ENCODE measurements at regions not wholly inside any gene's neighbourhood (a gene's known extent, or its start where the extent isn't known, plus 50 kb on each side); places are given as distances from the start of the nearest gene placed in this dataset.

GRCh38 chr4:53780736-53781400 is 189.6 kb upstream of the LNX1 start:
- intact Hi-C loops (cut with micrococcal nuclease): no loop called here

DNA sequence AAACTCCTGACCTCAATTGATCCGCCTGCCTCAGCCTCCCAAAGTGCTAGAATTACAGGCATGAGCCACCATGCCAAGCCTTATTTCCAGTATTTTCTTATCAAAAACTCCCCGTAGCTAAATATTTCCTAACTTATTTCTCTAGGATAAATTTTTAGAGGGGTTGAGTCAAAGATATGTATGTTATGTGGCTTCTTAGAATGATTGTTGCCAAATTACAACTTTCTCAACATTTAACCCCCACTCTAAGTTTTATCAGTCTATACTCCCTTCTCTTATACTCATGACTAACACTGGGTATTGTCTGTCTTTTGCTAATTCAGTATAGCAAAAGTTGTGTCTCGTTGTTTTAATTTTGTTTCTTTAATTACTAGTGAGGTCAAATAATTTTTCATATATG is 187.7 kb upstream of the LNX1 start:
- intact Hi-C loops (cut with micrococcal nuclease): no loop called here

DNA sequence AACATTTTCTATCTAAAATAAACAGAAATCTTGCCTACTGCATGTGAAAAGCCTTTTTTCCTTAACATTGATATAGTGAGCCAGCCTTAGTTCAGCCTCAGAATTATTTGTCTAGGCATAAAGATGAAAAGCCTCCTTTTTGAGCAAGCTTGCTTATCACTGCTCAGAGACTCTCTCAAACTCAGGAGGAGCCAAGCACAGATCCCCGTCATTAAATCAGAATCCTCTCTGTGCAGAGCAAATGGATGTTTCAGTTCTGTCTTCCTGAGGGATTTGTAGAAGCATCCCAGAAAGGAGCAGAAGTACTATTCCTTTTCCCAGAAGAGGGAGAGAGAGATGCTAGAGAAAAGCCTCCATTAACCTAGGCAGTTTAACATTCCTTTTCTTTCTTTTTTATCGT is 186.9 kb upstream of the LNX1 start:
- intact Hi-C loops (cut with micrococcal nuclease): no loop called here

DNA sequence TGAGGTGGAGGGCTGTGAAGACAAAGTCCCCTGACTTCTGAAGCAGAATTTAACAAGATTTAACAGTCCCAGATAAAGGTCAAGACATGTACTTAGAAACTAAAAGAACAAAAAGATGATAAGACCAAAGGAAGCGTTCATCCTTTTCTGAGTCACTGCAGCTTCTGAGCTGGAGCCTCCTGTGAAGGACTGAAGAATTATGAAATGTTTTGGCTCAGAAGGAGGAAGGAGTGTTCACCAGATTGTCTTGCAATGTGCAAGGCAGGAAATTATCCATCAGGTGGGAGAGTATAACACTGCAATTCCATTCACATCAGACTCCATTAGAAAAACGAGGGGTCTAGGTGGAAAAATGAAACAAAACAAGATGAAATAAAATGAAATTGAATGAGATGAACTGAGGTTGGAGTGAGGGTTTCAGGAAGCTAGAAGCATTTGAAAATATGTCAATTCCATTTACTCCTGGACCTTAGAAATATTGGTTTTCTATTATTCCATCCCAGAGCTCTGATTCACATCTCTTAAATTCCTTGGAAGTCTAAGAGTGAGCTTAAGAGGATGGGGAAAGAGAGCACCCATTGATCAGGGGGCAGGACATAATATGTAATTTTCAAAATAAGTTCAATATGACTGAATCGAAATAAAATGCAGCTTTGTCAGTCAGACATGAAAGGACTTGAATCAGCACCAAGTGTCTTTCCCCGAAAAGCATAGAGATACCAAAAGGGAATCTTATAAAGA is 186.1 kb upstream of the LNX1 start:
- intact Hi-C loops (cut with micrococcal nuclease): no loop called here

DNA sequence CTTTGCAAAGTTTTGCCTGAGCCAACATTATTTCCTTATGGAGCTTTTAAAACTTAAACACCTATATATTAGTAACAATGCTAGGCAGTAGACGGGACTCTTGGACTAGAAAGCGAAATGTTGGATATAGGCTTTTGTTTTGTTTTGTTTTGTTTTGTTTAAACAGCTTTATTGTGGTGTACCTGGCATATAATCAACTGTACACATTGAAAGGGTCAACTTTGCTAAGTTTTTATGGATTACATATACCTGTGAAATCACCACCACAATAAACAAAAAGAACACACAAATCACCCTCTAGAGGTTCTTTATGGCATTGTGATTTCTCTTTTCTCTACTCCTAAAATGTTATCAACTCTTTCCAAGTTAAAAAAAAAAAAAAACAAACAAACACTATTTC is 184.9 kb upstream of the LNX1 start:
- intact Hi-C loops (cut with micrococcal nuclease): no loop called here

GRCh38 chr4:53775381-53775780 is 184.1 kb upstream of the LNX1 start:
- intact Hi-C loops (cut with micrococcal nuclease): no loop called here

DNA sequence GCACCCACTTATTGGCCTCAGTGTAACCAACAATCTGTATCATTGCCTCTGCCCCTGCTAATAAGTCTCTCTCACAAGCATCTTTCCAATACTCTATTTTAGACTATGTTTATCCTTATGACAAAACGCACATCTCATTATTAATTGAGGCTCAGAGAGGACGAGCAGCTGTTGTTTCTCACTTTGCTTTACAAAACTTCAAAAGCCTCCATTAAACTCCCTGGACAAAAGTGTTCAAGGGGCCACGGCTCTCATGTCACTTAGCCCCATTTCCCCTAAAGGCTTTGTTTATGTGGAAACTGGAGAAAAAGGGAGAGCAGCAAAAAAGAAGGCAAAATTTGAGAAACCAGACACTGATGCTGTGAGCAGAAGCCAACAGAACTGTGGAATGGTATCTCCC is 180.0 kb upstream of the LNX1 start:
- intact Hi-C loops (cut with micrococcal nuclease): no loop called here

DNA sequence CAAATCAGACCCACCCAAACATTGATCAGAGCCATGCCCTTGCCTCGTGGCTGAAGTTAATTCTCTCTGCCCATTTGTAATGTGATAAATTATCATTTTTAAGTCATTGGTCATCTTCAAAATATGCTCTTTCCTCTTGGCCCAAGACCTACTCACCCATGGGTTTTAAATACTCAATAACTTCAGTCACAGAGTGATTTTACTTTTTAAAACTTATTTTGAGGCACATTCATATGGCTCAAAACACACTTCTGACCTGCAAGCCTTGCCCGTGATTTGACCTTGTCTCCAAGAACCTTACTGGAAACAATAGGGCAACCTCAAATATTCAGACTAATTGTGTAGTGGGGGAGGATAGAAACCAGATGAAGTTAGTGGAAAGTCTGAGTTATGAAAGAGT is 176.2 kb upstream of the LNX1 start:
- intact Hi-C loops (cut with micrococcal nuclease): no loop called here

DNA sequence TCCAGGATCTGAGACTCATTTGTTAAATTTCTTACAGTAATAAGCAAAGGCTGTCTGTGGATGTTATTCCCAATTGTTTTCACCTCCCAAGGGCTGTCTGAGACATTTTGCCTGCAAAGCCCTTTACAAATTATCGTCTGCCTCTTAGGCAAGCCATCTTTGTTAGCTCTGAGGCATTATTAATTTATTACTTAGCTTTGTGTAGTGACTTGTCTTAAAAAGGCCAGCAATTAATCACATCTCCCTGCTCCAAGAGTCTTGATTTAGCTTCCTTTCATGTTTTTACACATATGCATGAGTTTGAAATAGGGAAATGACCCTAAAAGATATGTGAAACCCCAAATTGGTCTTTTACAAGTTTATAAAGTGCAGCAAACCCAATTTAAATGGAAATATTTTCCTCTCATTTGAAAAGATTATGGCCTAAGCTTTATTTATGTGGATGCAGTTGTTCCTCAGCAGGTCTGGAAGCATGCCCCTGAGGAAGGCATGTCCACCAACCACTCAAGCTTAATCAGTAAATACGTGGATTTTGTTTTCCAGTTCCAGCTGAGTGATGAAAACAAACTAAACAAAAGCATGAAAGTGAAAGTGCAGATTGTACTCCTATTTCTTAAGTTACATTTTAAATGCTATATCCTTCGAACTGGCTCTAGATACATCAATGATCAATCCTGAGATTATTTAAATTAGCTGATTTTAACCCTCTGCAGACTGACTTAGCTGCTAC is 173.6 kb upstream of the LNX1 start:
- intact Hi-C loops (cut with micrococcal nuclease): no loop called here

DNA sequence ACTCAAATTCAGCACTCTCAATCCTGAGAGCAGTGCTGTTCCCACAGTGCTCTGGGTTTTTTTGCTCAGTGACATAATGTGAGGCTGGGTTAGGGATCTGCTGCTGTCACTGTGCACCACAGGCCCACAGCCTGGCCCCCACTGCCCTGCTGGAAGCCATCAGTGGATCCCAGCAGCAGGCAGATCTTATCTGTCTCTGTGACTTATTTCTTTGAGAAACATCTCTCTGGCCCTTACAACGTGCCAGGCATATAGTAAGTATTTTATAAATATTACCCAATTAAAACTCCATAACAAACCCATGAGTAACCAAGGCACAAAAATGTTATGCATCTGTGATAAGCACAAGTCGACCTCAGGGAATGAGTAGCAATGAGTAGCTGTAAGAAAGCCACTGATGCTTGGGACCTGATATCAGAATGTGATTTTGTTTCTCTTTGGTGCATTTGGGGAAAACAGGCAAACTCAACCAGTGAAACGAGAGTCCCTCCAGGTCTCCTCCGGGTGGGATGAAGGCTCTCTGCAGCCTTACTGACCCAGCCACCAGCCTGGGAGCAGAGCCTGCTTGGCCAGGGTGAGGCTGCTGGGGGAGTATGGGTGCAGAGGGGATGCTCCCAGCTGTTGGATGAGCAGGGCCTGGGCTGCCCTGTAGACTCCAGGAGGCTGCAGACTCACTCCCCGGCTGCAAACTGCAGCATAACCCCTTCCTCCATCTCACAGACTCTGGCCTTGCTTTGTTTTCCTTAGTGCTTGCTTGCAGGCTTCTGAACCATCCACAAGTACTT is 172.7 kb upstream of the LNX1 start:
- intact Hi-C loops (cut with micrococcal nuclease): no loop called here

GRCh38 chr4:53755656-53756055 is 164.4 kb upstream of the LNX1 start:
- intact Hi-C loops (cut with micrococcal nuclease): no loop called here

DNA sequence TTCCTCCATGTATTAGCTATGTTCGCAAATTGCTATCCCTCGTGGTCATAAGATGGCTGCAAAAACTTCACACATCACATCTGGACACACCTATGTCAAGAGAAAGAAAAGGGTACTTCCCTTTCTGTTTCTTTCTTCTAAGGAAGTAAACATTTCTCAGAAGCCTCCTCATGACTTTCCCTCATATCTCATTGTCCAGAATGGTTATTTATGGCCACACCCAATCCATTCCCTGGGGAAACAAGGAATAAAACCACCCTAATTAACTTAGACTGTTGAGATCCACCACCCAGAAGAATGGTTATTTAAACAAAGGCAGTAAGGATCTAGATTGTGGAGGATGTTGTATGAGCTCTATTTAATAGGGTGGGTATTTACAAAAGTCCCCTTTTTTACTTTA is 160.8 kb upstream of the LNX1 start:
- intact Hi-C loops (cut with micrococcal nuclease): no loop called here

GRCh38 chr4:53748328-53748772 is 157.1 kb upstream of the LNX1 start:
- intact Hi-C loops (cut with micrococcal nuclease): no loop called here

GRCh38 chr4:53747401-53747800 is 156.1 kb upstream of the LNX1 start:
- intact Hi-C loops (cut with micrococcal nuclease): no loop called here

DNA sequence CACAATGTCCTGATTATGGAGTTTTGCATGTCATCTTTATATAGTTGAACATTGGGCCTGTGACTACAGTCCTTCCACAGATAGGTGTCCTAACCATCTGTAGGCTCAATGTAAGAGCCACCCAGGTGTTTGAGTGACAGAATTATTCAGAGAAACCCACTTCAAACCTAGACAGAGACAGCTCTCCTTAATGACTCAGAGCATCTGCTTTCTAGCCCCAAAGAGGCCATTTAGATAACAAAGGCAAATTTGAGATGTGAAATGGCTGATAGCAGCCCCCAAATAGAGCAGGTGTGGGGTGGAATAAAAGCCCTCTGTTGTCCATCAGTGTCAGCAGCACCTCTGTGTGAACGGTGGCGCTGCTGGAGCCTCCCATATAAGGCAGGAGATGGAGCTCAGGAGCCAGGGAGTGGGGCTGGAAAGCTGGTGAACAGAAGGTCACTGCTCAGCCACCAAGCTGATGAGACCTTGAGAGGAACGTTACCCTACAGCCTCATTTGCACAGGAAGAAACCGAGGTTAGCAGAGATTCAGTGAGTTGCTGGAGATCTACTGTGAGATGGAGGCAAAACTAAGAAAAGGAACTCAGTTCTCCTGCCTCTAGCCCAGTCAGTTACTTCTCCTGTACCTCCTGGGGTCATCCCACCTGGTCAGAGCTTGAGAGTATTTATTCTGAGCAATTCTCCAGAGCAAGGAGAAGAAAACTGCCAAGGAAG is 153.3 kb upstream of the LNX1 start:
- intact Hi-C loops (cut with micrococcal nuclease): no loop called here

- intact Hi-C loops (cut with micrococcal nuclease): no loop called here
Observed at GRCh38 chr4:53734584-53735353, 143.5 kb upstream of the LNX1 start.

GRCh38 chr4:53734182-53734581 is 142.9 kb upstream of the LNX1 start:
- intact Hi-C loops (cut with micrococcal nuclease): no loop called here

DNA sequence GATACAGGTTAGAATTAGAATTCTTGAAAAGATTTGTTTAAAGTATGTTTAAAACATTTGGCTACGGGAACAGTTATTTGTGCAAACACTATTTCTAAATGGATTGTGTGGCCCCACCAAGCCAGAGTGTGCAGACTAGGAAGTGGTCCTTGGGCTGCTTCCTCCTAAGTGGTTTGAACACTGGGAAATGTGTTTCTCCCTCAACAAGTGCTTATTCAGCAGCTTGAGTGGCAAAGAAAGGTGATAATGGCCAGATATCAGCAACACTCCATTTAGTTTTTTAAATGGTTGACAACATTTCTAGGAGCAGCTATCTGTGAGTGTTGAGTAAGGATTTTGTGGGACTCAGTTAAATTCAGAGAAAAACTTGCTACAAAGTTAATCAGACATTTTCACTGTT is 141.4 kb upstream of the LNX1 start:
- intact Hi-C loops (cut with micrococcal nuclease): no loop called here

DNA sequence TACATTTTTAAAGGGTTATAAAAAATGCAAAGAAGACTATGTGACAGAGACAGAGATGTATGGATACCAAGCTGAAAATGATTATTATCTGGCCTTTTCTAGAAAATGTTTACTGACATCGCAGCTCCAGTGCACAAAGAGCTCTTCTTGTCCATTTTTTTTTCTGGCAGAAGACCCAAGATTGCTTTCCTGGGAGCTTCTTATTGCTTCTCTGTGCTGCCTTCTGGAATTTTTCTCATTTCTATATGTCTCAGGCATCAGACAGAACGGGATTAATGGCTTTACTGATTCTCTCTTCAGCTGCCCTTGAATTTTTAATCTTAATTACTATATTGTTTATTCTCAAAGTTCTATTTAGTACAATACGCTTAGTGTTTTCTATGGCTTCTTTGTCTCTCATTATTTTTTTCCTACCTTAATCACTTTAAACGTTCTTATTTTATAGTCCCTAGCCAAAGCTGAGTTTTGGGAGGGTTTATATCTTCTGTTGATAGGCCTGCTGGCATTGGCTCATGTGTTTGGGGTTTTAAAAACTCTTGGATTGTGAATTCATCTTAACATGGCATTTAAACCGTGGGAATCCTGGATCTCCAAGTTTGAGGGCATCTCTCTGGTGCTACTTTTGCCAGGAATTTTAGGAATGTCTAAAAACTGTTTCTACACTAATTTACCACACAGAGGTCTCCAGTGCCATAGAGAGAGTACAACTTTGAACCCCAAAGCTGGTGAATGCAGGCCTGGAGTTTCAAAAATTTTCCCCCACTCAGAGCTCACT is 138.9 kb upstream of the LNX1 start:
- intact Hi-C loops (cut with micrococcal nuclease): no loop called here

- intact Hi-C loops (cut with micrococcal nuclease): no loop called here
Observed at GRCh38 chr4:53722110-53722509, 130.8 kb upstream of the LNX1 start.

Measured in T-helper 2 cell treated with Interferon-gamma antibody and Interleukin-4, amounts not matched to agents 100 ng/mL and 5 ng/mL, for 36 hours (primary cell).